Prostate gland (tissue), 2 donors: ENCODE measurements at regions not wholly inside any gene's neighbourhood (a gene's known extent, or its start where the extent isn't known, plus 50 kb on each side); places are given as distances from the start of the nearest gene placed in this dataset.
"Not testable (repeated sequence)": the region's sequence is repeated elsewhere in the genome, so short reads cannot be mapped to it uniquely, and the experiment has no call there.

Experiments
- DNase-seq: peaks from one replicate; pipeline ENCODE4 v3.0.0-alpha.2; 2019; ENCODE audit warnings: low spot score
- H3K27ac ChIP-seq, 2 donors: fragments of 200-600 bp; sonication (generic); 2 replicates each; pipeline ENCODE4 v1.5.1; 2017 to 2019
- H3K27me3 ChIP-seq: fragments of 200-600 bp; sonication (generic); replicated peaks from 2 replicates; pipeline ENCODE4 v1.5.1; 2019; ENCODE audit not compliant: insufficient read depth
- H3K36me3 ChIP-seq, 2 donors: fragments of 200-600 bp; sonication (generic); 1 replicate in 1 of 2; 2 replicates in 1 of 2; pipeline versions ENCODE4 v1.5.1 to v1.8.1; 2017 to 2019
- H3K4me1 ChIP-seq: fragments of 200-600 bp; sonication (generic); replicated peaks from 2 replicates; pipeline ENCODE4 v1.5.1; 2019
- H3K4me3 ChIP-seq, 2 donors: fragments of 200-600 bp; sonication (generic); 2 replicates each; pipeline ENCODE4 v1.5.1; 2017 to 2019
- H3K9me3 ChIP-seq: fragments of 200-600 bp; sonication (generic); 2 replicates; pipeline ENCODE4 v1.5.1; 2017
- CTCF ChIP-seq, 4 experiments: fragments of 200-600 bp in 2 of 4; fragments of 450-650 bp in 2 of 4; sonication (generic) in 2 of 4; IDR thresholded peaks; 1 replicate in 3 of 4; 2 replicates in 1 of 4; pipeline ENCODE4 v1.5.1; 2016 to 2019; ENCODE audit warnings: antibody characterized with exemption in 4 of 4, mild to moderate bottlenecking in 2 of 4, moderate library complexity in 2 of 4
- POLR2A ChIP-seq: fragments of 450-650 bp; IDR thresholded peaks from one replicate; pipeline ENCODE4 v1.6.1; 2016; ENCODE audit warnings: antibody characterized with exemption, mild to moderate bottlenecking
- POLR2AphosphoS5 ChIP-seq: sonication (generic); formaldehyde crosslinking; IDR thresholded peaks from one replicate; pipeline ENCODE4 v1.6.1; 2017; ENCODE audit warnings: antibody characterized with exemption
- WGBS: methylation state at CpG from one replicate; pipeline ENCODE4 v1.1.5; 2018; 5-methylcytosine and 5-hydroxymethylcytosine counted together
- intact Hi-C: fragments of 100-400 bp; cut with DNase I; formaldehyde crosslinking; loops from one replicate; pipeline ENCODE4 v1.14.2; 2022

GRCh38 chr6:118719351-118720124, 68.1 kb upstream of the CEP85L start:
- DNase-seq = no peak
- Histone ChIP-seq H3K27ac (no peak overlapping the region), H3K4me1 (no peaks in the 10 kb centered on the region), H3K9me3 (no peaks in the 10 kb centered on the region), H3K36me3 (no peaks in the 10 kb centered on the region), H3K4me3 (no peak overlapping the region), H3K27me3 (no peaks in the 10 kb centered on the region)
- intact Hi-C loops = no loop called here
- TF ChIP-seq POLR2A (no peak), CTCF (IDR thresholded peaks at IDR 0.05) (no peak), POLR2AphosphoS5 (no peak)
- WGBS = 79% methylated on average over 6 of the region's 6 CpGs

DNA sequence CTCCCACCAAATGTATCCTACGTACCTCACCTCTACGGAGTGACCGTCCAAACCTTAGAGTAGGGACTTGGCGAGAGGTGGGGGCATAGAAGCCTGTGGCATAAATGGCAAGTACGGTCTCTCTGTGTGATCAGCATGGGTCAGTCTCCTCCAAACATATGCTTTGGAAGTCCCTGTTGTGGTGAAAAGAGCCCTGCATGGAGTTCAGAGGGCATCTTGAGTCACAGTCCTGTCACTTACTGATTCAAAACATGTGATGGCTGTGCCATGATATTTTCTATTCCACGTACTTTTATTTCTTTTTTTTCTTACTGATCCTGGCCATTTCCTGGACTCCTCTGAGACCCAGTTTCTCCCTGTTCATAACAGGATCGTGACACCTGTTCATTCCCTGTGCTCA, 67.5 kb upstream of the CEP85L start:
- no peaks in the 10 kb centered on the region for H3K27me3 ChIP-seq
- H3K4me1 ChIP-seq = no peaks in the 10 kb centered on the region
- DNase-seq = no peak
- H3K4me3 ChIP-seq = no peak overlapping the region
- intact Hi-C loops = no loop called here
- WGBS = 94% methylated on average over 7 of the region's 7 CpGs
- H3K9me3 ChIP-seq = no peaks in the 10 kb centered on the region
- no peak for TF ChIP-seq CTCF (IDR thresholded peaks at IDR 0.05)
- no peak for TF ChIP-seq POLR2AphosphoS5
- no peak for TF ChIP-seq POLR2A
- H3K27ac ChIP-seq = no peak overlapping the region
- no peaks in the 10 kb centered on the region for H3K36me3 ChIP-seq

DNA sequence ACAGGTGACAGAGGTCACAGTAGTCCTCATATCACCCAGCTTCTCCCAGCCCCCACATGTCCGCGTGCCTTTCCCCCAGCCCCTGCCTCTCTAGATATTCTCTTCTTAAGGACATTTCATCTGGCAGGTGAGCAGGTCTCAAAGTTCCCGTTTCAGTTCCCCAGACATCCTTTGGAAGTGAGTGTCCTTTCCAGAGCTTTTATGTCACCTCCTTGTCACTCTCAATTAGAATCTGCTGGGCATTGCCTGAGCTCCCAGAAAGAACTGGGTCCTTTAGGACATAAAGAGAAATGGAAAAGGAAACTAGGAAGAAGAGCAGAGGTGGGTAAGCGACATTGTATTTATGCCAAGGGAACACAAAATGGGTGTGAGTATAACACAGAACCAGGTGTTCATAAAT, 66.9 kb upstream of the CEP85L start:
- no peaks in the 10 kb centered on the region for H3K27me3 ChIP-seq
- no peaks in the 10 kb centered on the region for H3K36me3 ChIP-seq
- 94% methylated on average over 4 of the region's 4 CpGs for WGBS
- no peaks in the 10 kb centered on the region for H3K9me3 ChIP-seq
- H3K27ac ChIP-seq = no peak overlapping the region
- no peak for TF ChIP-seq CTCF (IDR thresholded peaks at IDR 0.05)
- intact Hi-C loops = no loop called here
- H3K4me1 ChIP-seq = no peaks in the 10 kb centered on the region
- no peak overlapping the region for H3K4me3 ChIP-seq
- no peak for DNase-seq

GRCh38 chr6:118717106-118717505, 65.7 kb upstream of the CEP85L start:
- intact Hi-C loops = no loop called here
- Histone ChIP-seq H3K27ac (no peak overlapping the region), H3K36me3 (no peaks in the 10 kb centered on the region), H3K4me1 (no peaks in the 10 kb centered on the region), H3K27me3 (no peaks in the 10 kb centered on the region), H3K4me3 (no peak overlapping the region), H3K9me3 (no peaks in the 10 kb centered on the region)
- no peak for TF ChIP-seq CTCF (IDR thresholded peaks at IDR 0.05)
- TF ChIP-seq POLR2A = no peak
- no peak for TF ChIP-seq POLR2AphosphoS5
- WGBS = 95% methylated on average over 13 of the region's 13 CpGs
- no peak for DNase-seq

GRCh38 chr6:118715907-118716306, 64.5 kb upstream of the CEP85L start:
- H3K27ac ChIP-seq, H3K36me3 ChIP-seq, H3K27me3 ChIP-seq, H3K4me1 ChIP-seq, H3K9me3 ChIP-seq, DNase-seq, intact Hi-C loops, H3K4me3 ChIP-seq: not testable (repeated sequence)
- 94% methylated on average over 5 of the region's 5 CpGs for WGBS
